Adrenal gland (tissue), 5 donors: ENCODE measurements at regions not wholly inside any gene's neighbourhood (a gene's known extent, or its start where the extent isn't known, plus 50 kb on each side); places are given as distances from the start of the nearest gene placed in this dataset.

Source experiments
- POLR2A ChIP-seq, 2 donors: fragments of 450-650 bp; IDR thresholded peaks; one replicate each; pipeline ENCODE4 v1.6.1; 2017; ENCODE audit warnings: antibody characterized with exemption in 2 of 2, mild to moderate bottlenecking in 2 of 2, moderate library complexity in 1 of 2
- TF ChIP-seq, protein P1 (sequence below), 6 experiments: fragments of 450-650 bp in 4 of 6; fragments of 200-600 bp in 2 of 6; sonication (generic) in 1 of 6; IDR thresholded peaks; 1 replicate in 5 of 6; 2 replicates in 1 of 6; pipeline versions ENCODE4 v1.5.1 to v1.8.0; 2016 to 2021; ENCODE audit warnings: antibody characterized with exemption in 6 of 6, mild to moderate bottlenecking in 2 of 6, moderate library complexity in 1 of 6
- donor health status: DM: no; HTN: no; CAD: no.

DNA sequence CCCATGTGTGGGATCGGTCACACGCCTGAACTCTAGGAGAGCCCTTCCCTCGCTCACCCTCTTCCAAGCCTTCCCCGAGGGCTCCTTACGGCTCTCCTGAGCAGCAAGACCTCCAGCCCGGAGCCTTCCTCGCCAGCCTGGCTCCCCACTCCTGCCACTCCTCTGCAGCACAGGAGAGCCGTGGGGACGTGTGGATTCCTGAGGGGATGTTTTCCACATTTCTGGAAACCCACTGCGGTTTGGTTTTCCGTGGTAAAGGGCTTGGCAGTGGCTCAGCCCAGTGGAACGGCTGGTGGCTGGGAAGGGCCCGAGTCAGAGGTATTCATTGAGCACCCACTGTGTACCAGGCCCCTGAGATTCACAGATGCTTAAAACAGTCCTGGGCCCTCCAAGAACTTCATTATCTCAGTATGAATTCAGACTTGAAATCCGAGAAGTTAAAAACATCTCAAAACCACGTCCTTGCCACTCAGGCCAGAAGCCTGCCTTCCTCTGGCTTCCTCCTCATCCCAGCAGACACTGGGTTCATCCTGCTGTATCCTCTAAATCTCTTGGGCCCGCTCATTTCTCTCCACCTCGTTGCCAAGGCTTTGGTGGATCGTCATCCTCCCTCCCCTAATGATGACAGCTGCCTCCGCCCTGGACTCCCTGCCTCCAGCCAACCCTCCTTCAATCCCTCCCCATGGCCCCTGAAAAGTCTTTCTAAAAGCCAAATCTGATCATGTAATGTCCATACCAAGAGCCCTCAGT lies 109.6 kb downstream of the FGF18 start:
- TF ChIP-seq, protein P1, sequence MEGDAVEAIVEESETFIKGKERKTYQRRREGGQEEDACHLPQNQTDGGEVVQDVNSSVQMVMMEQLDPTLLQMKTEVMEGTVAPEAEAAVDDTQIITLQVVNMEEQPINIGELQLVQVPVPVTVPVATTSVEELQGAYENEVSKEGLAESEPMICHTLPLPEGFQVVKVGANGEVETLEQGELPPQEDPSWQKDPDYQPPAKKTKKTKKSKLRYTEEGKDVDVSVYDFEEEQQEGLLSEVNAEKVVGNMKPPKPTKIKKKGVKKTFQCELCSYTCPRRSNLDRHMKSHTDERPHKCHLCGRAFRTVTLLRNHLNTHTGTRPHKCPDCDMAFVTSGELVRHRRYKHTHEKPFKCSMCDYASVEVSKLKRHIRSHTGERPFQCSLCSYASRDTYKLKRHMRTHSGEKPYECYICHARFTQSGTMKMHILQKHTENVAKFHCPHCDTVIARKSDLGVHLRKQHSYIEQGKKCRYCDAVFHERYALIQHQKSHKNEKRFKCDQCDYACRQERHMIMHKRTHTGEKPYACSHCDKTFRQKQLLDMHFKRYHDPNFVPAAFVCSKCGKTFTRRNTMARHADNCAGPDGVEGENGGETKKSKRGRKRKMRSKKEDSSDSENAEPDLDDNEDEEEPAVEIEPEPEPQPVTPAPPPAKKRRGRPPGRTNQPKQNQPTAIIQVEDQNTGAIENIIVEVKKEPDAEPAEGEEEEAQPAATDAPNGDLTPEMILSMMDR (IDR thresholded peaks at IDR 0.05): no peak
- no peak for TF ChIP-seq POLR2A (IDR thresholded peaks at IDR 0.05)
